ENCODE measurements at regions not wholly inside any gene's neighbourhood (a gene's known extent, or its start where the extent isn't known, plus 50 kb on each side); places are given as distances from the start of the nearest gene placed in this dataset.

DNA sequence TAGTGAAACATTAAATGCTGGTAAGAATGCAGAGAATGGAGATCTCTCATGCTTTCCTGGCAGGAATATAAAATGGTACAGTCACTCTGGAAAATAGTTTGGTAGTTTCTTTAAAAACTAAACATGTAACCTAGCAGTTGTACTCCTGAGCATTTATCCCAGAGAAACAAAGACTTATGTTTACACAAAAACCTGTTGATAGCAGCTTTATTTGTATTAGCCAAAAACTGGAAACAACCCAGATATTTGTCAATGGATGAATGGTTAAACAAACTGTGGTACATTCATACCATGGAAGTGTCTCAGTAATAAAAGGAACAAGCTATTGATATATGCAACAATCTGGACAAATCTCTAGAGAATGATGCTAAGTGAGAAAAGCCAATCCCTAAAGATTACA, 81.7 kb upstream of the CTAGE1 start:
- Histone ChIP-seq H3K23ac (ENCODE audit: low read depth, low read length, poor library complexity) (no peak overlapping the region), H3K27me3 (ENCODE audit: control insufficient read depth in 3 of 3, insufficient read depth in 3 of 3, low read depth in 1 of 3, low read length in 3 of 3) (no peaks in the 10 kb centered on the region), H3K14ac (ENCODE audit: low read length) (no peak overlapping the region), H3K4ac (ENCODE audit: low read length) (no peak overlapping the region), H3K4me1 (ENCODE audit: control insufficient read depth in 2 of 2, insufficient read depth in 1 of 2, low read depth in 1 of 2, low read length in 2 of 2) (no peaks in the 10 kb centered on the region), H2BK15ac (ENCODE audit: low read length) (no peak overlapping the region), H3K18ac (ENCODE audit: low read length) (no peak overlapping the region), H3K4me2 (ENCODE audit: insufficient read depth, low read length, poor library complexity, severe bottlenecking) (no peak overlapping the region), H2BK12ac (ENCODE audit: low read length) (no peak overlapping the region), H4K91ac (ENCODE audit: low read depth, low read length, poor library complexity) (no peak overlapping the region), H3K36me3 (replicated peaks in 1 of 2; ENCODE audit: control insufficient read depth in 2 of 2, insufficient read depth in 2 of 2, low read length in 2 of 2) (no peaks in the 10 kb centered on the region), H2AFZ (ENCODE audit: low read length) (no peak overlapping the region), H3K79me1 (ENCODE audit: low read depth, low read length) (no peaks in the 10 kb centered on the region), H3K27ac (replicated peaks; ENCODE audit: low read length) (no peak overlapping the region), H3K9me3 (replicated peaks in 1 of 2; ENCODE audit: control insufficient read depth in 2 of 2, insufficient read depth in 1 of 2, low read depth in 1 of 2, low read length in 2 of 2) (no peaks in the 10 kb centered on the region), H3K4me3 (ENCODE audit: low read length in 2 of 2) (no peak overlapping the region), H2BK5ac (ENCODE audit: low read length) (no peak overlapping the region), H2AK5ac (ENCODE audit: low read depth, low read length) (no peak overlapping the region), H3K9ac (ENCODE audit: low read depth, low read length, poor library complexity) (no peak overlapping the region), H2BK120ac (ENCODE audit: low read depth, low read length) (no peak overlapping the region), H4K8ac (ENCODE audit: low read depth, low read length) (no peak overlapping the region)
- no peak for DNase-seq (ENCODE audit: low spot score)

DNA sequence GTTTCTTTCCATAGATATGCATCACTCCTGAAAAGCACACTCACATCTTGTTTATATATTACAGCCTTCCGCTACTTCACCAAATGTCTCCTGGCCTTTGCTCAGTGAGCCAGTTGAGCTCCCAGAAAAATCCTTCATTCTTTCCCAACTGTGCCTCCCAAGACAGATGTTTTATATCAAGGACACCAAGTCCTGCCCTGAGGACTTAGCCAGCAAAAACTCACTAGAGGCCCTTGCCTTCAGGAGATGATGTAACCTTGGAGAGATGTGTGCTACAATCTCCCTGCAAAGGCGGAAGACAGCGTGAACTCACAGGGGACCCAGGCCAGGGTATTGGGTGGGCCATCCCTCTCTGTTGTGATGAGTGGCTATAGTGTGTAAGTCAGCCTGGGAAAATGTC, 86.1 kb upstream of the CTAGE1 start:
- H4K8ac ChIP-seq (ENCODE audit: low read depth, low read length): no peak overlapping the region
- no peak overlapping the region for H2BK12ac ChIP-seq (ENCODE audit: low read length)
- no peak overlapping the region for H3K4ac ChIP-seq (ENCODE audit: low read length)
- no peaks in the 10 kb centered on the region for H3K4me1 ChIP-seq (ENCODE audit: control insufficient read depth in 2 of 2, insufficient read depth in 1 of 2, low read depth in 1 of 2, low read length in 2 of 2)
- WGBS, 2 donors (ENCODE audit: extremely low coverage in 2 of 2, insufficient read length in 2 of 2, insufficient replicate concordance in 1 of 2): no CpG with 5 or more reads among the region's 3 CpGs
- H4K91ac ChIP-seq (ENCODE audit: low read depth, low read length, poor library complexity): no peak overlapping the region
- H2BK120ac ChIP-seq (ENCODE audit: low read depth, low read length): no peak overlapping the region
- no peak overlapping the region for H3K18ac ChIP-seq (ENCODE audit: low read length)
- no peak overlapping the region for H3K14ac ChIP-seq (ENCODE audit: low read length)
- no peak overlapping the region for H3K27ac ChIP-seq (replicated peaks; ENCODE audit: low read length)
- no peak overlapping the region for H3K4me2 ChIP-seq (ENCODE audit: insufficient read depth, low read length, poor library complexity, severe bottlenecking)
- H3K79me1 ChIP-seq (ENCODE audit: low read depth, low read length): no peaks in the 10 kb centered on the region
- no peak overlapping the region for H3K9ac ChIP-seq (ENCODE audit: low read depth, low read length, poor library complexity)
- DNase-seq (ENCODE audit: low spot score): no peak
- no peaks in the 10 kb centered on the region for H3K36me3 ChIP-seq (replicated peaks in 1 of 2; ENCODE audit: control insufficient read depth in 2 of 2, insufficient read depth in 2 of 2, low read length in 2 of 2)
- H3K4me3 ChIP-seq (ENCODE audit: low read length in 2 of 2): peak overlapping the region in 1 of 2 donors; percentile 8
- no peak overlapping the region for H2BK5ac ChIP-seq (ENCODE audit: low read length)
- H3K9me3 ChIP-seq (replicated peaks in 1 of 2; ENCODE audit: control insufficient read depth in 2 of 2, insufficient read depth in 1 of 2, low read depth in 1 of 2, low read length in 2 of 2): no peaks in the 10 kb centered on the region
- no peak overlapping the region for H2AFZ ChIP-seq (ENCODE audit: low read length)
- H2BK15ac ChIP-seq (ENCODE audit: low read length): no peak overlapping the region
- H3K27me3 ChIP-seq (ENCODE audit: control insufficient read depth in 3 of 3, insufficient read depth in 3 of 3, low read depth in 1 of 3, low read length in 3 of 3): no peaks in the 10 kb centered on the region
- no peak overlapping the region for H2AK5ac ChIP-seq (ENCODE audit: low read depth, low read length)
- no peak overlapping the region for H3K23ac ChIP-seq (ENCODE audit: low read depth, low read length, poor library complexity)

DNA sequence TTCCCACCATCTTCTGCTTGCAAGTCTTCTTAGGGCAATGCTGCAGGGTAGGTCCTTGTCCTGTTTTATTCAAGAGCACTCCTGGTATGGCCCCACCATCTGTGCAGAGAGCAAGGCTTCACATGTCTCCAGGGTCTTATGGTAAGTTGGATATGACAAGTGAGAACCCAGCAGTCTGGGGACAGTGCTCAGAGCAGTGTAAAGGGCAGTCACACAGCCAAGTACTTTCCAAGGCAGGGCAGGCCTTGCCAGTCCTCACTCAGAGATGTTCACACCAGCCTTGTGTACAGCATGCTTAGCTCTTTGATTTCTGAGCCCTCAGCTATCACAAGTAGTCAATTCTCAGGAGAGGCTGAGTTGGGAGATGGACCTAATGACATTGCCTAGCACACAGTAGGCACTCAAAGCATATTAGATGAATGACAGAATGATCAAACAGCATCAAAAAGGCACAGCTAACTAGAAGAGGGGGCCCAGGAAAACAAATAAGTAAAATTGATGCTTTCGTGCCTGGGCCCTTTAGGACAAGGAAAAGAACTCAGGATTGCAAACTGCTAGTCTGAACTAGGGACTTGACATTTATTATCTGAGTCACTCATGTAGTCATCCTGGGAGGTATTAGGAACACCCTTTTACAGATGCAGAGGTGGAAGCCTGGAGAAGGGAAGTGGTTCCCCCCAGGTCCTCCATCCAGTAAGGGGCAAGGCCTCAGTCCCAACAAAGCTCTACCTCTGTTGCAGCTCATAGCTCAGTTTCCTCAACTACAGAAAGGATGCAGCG, 86.7 kb upstream of the CTAGE1 start:
- no peak overlapping the region for H2BK5ac ChIP-seq (ENCODE audit: low read length)
- H3K23ac ChIP-seq (ENCODE audit: low read depth, low read length, poor library complexity): no peak overlapping the region
- H4K91ac ChIP-seq (ENCODE audit: low read depth, low read length, poor library complexity): no peak overlapping the region
- no peak overlapping the region for H2BK15ac ChIP-seq (ENCODE audit: low read length)
- H3K4me1 ChIP-seq (ENCODE audit: control insufficient read depth in 2 of 2, insufficient read depth in 1 of 2, low read depth in 1 of 2, low read length in 2 of 2): no peaks in the 10 kb centered on the region
- no peak overlapping the region for H2BK120ac ChIP-seq (ENCODE audit: low read depth, low read length)
- H3K79me1 ChIP-seq (ENCODE audit: low read depth, low read length): no peaks in the 10 kb centered on the region
- no peak overlapping the region for H2AK5ac ChIP-seq (ENCODE audit: low read depth, low read length)
- H4K8ac ChIP-seq (ENCODE audit: low read depth, low read length): no peak overlapping the region
- H3K27me3 ChIP-seq (ENCODE audit: control insufficient read depth in 3 of 3, insufficient read depth in 3 of 3, low read depth in 1 of 3, low read length in 3 of 3): no peaks in the 10 kb centered on the region
- peak overlapping the region; percentile 45 for H3K18ac ChIP-seq (ENCODE audit: low read length)
- no peak overlapping the region for H3K27ac ChIP-seq (replicated peaks; ENCODE audit: low read length)
- H2BK12ac ChIP-seq (ENCODE audit: low read length): no peak overlapping the region
- no peaks in the 10 kb centered on the region for H3K36me3 ChIP-seq (replicated peaks in 1 of 2; ENCODE audit: control insufficient read depth in 2 of 2, insufficient read depth in 2 of 2, low read length in 2 of 2)
- no peak overlapping the region for H3K4me2 ChIP-seq (ENCODE audit: insufficient read depth, low read length, poor library complexity, severe bottlenecking)
- H3K9me3 ChIP-seq (replicated peaks in 1 of 2; ENCODE audit: control insufficient read depth in 2 of 2, insufficient read depth in 1 of 2, low read depth in 1 of 2, low read length in 2 of 2): no peaks in the 10 kb centered on the region
- H3K14ac ChIP-seq (ENCODE audit: low read length): no peak overlapping the region
- H3K4me3 ChIP-seq (ENCODE audit: low read length in 2 of 2): no peak overlapping the region
- H3K4ac ChIP-seq (ENCODE audit: low read length): peak overlapping the region; percentile 55
- DNase-seq (ENCODE audit: low spot score): no peak
- WGBS, 2 donors (ENCODE audit: extremely low coverage in 2 of 2, insufficient read length in 2 of 2, insufficient replicate concordance in 1 of 2): no CpG with 5 or more reads among the region's 2 CpGs
- peak overlapping the region; percentile 4 for H3K9ac ChIP-seq (ENCODE audit: low read depth, low read length, poor library complexity)
- no peak overlapping the region for H2AFZ ChIP-seq (ENCODE audit: low read length)

- H2AFZ ChIP-seq (ENCODE audit: low read length): no peak overlapping the region
- no peak overlapping the region for H3K9ac ChIP-seq (ENCODE audit: low read depth, low read length, poor library complexity)
- H3K4me1 ChIP-seq (ENCODE audit: control insufficient read depth in 2 of 2, insufficient read depth in 1 of 2, low read depth in 1 of 2, low read length in 2 of 2): no peaks in the 10 kb centered on the region
- no peak overlapping the region for H3K23ac ChIP-seq (ENCODE audit: low read depth, low read length, poor library complexity)
- no peak overlapping the region for H3K4me3 ChIP-seq (ENCODE audit: low read length in 2 of 2)
- no peak overlapping the region for H3K18ac ChIP-seq (ENCODE audit: low read length)
- no peak overlapping the region for H2BK120ac ChIP-seq (ENCODE audit: low read depth, low read length)
- no peaks in the 10 kb centered on the region for H3K36me3 ChIP-seq (replicated peaks in 1 of 2; ENCODE audit: control insufficient read depth in 2 of 2, insufficient read depth in 2 of 2, low read length in 2 of 2)
- H3K27me3 ChIP-seq (ENCODE audit: control insufficient read depth in 3 of 3, insufficient read depth in 3 of 3, low read depth in 1 of 3, low read length in 3 of 3): no peaks in the 10 kb centered on the region
- H2BK5ac ChIP-seq (ENCODE audit: low read length): no peak overlapping the region
- no peak overlapping the region for H3K14ac ChIP-seq (ENCODE audit: low read length)
- no peak for DNase-seq (ENCODE audit: low spot score)
- no peak overlapping the region for H3K4ac ChIP-seq (ENCODE audit: low read length)
- no peak overlapping the region for H2BK15ac ChIP-seq (ENCODE audit: low read length)
- no peak overlapping the region for H2AK5ac ChIP-seq (ENCODE audit: low read depth, low read length)
- H4K8ac ChIP-seq (ENCODE audit: low read depth, low read length): no peak overlapping the region
- no peak overlapping the region for H3K27ac ChIP-seq (replicated peaks; ENCODE audit: low read length)
- H3K4me2 ChIP-seq (ENCODE audit: insufficient read depth, low read length, poor library complexity, severe bottlenecking): no peak overlapping the region
- no peak overlapping the region for H4K91ac ChIP-seq (ENCODE audit: low read depth, low read length, poor library complexity)
- no peak overlapping the region for H2BK12ac ChIP-seq (ENCODE audit: low read length)
- WGBS, 2 donors (ENCODE audit: extremely low coverage in 2 of 2, insufficient read length in 2 of 2, insufficient replicate concordance in 1 of 2): no CpG with 5 or more reads among the region's 1 CpG
- H3K79me1 ChIP-seq (ENCODE audit: low read depth, low read length): no peaks in the 10 kb centered on the region
- H3K9me3 ChIP-seq (replicated peaks in 1 of 2; ENCODE audit: control insufficient read depth in 2 of 2, insufficient read depth in 1 of 2, low read depth in 1 of 2, low read length in 2 of 2): no peaks in the 10 kb centered on the region
Measured at GRCh38 chr18:22505141-22505591, 87.5 kb upstream of the CTAGE1 start.

Data from neuronal stem cell (in vitro differentiated cells).